Vagina (tissue), 2 donors: ENCODE measurements at regions not wholly inside any gene's neighbourhood (a gene's known extent, or its start where the extent isn't known, plus 50 kb on each side); places are given as distances from the start of the nearest gene placed in this dataset.

Experiments used
- DNase-seq, 2 donors: peaks; one replicate each; pipeline ENCODE4 v3.0.0-alpha.2; 2017; ENCODE audit errors: extremely low spot score in 2 of 2
- H3K27ac ChIP-seq: fragments of 200-600 bp; sonication (generic); one replicate; pipeline ENCODE4 v1.5.1; 2019
- H3K27me3 ChIP-seq: fragments of 200-600 bp; sonication (generic); one replicate; pipeline ENCODE4 v1.5.1; 2019
- H3K36me3 ChIP-seq, 2 donors: fragments of 200-600 bp; sonication (generic); one replicate each; pipeline ENCODE4 v1.5.1; 2017 to 2019
- H3K4me1 ChIP-seq: fragments of 200-600 bp; sonication (generic); one replicate; pipeline ENCODE4 v1.5.1; 2019
- H3K4me3 ChIP-seq, 2 donors: fragments of 200-600 bp; sonication (generic); 1 replicate in 1 of 2; 2 replicates in 1 of 2; pipeline ENCODE4 v1.5.1; 2016 to 2019
- H3K9me3 ChIP-seq: fragments of 200-600 bp; sonication (generic); one replicate; pipeline ENCODE4 v1.5.1; 2019
- POLR2A ChIP-seq, 2 donors: fragments of 450-650 bp; IDR thresholded peaks; one replicate each; pipeline ENCODE4 v1.6.1; 2017; ENCODE audit warnings: antibody characterized with exemption in 2 of 2, mild to moderate bottlenecking in 2 of 2, moderate library complexity in 2 of 2
- POLR2AphosphoS5 ChIP-seq, 2 donors: sonication (generic); formaldehyde crosslinking; IDR thresholded peaks; one replicate each; pipeline ENCODE4 v1.9.0; 2017; ENCODE audit warnings: antibody characterized with exemption in 2 of 2, mild to moderate bottlenecking in 2 of 2, low read depth in 1 of 2; ENCODE audit not compliant: insufficient read depth in 1 of 2
- intact Hi-C: fragments of 100-400 bp; cut with DNase I; formaldehyde crosslinking; loops from one replicate; pipeline ENCODE4 v1.15.1; 2023
- TF ChIP-seq, protein P1 (sequence below), 3 experiments: fragments of 450-650 bp in 2 of 3; fragments of 200-600 bp in 1 of 3; sonication (generic) in 1 of 3; IDR thresholded peaks; one replicate each; pipeline ENCODE4 v1.5.1; 2017 to 2019; ENCODE audit warnings: antibody characterized with exemption in 3 of 3, mild to moderate bottlenecking in 2 of 3, moderate library complexity in 2 of 3

DNA sequence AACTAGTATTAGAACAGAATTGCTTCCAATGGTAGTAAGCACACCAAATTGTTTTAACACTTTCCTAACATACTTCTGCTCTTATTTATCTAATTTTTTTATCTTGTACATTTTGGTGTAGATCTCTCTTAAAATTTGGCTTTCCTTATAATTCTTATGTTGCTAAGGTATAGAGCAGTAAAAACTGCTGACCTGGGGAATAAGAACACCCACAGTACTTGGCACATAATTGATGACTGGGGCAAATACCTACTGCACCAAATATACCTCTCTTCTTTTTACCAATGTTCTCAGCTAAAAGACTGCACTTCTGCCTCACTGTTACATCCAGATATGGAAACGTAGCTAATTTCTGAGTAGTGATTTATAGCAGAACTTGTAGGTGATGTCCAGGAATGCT, 642.2 kb downstream of the LIG4 start:
- Histone ChIP-seq H3K27me3 (no peaks in the 10 kb centered on the region), H3K4me1 (no peaks in the 10 kb centered on the region), H3K36me3 (no peaks in the 10 kb centered on the region), H3K27ac (no peak overlapping the region), H3K9me3 (no peaks in the 10 kb centered on the region), H3K4me3 (no peak overlapping the region)
- DNase-seq: no peak
- intact Hi-C loops: no loop called here
- TF ChIP-seq POLR2A (IDR thresholded peaks at IDR 0.05): no peak

DNA sequence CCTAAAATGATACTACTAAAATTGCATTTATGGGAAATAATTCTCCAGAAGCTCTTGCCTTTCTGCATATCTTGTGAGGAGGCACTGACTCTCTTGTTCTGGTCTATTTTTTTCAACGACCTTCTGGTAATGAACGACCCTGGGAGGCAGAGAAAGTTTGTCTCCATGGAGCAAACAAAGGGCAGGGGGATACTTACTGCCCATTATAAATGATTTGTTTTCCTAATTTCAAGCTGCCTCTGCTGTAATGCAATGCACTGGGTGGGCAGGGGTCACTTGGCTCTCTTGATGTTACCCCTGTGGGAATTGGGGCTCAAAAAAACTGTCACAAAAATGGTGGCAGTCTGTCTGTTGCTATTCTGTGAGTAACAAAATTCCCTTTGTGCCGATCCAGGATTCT, 643.2 kb downstream of the LIG4 start:
- Histone ChIP-seq H3K4me1 (no peaks in the 10 kb centered on the region), H3K36me3 (no peaks in the 10 kb centered on the region), H3K9me3 (no peaks in the 10 kb centered on the region), H3K4me3 (no peak overlapping the region), H3K27me3 (no peaks in the 10 kb centered on the region), H3K27ac (no peak overlapping the region)
- intact Hi-C loops: no loop called here
- TF ChIP-seq POLR2AphosphoS5 (IDR thresholded peaks at IDR 0.05; ENCODE audit: insufficient read depth in 1 of 2, low read depth in 1 of 2): no peak
- TF ChIP-seq, protein P1, sequence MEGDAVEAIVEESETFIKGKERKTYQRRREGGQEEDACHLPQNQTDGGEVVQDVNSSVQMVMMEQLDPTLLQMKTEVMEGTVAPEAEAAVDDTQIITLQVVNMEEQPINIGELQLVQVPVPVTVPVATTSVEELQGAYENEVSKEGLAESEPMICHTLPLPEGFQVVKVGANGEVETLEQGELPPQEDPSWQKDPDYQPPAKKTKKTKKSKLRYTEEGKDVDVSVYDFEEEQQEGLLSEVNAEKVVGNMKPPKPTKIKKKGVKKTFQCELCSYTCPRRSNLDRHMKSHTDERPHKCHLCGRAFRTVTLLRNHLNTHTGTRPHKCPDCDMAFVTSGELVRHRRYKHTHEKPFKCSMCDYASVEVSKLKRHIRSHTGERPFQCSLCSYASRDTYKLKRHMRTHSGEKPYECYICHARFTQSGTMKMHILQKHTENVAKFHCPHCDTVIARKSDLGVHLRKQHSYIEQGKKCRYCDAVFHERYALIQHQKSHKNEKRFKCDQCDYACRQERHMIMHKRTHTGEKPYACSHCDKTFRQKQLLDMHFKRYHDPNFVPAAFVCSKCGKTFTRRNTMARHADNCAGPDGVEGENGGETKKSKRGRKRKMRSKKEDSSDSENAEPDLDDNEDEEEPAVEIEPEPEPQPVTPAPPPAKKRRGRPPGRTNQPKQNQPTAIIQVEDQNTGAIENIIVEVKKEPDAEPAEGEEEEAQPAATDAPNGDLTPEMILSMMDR (IDR thresholded peaks at IDR 0.05): no peak
- TF ChIP-seq POLR2A (IDR thresholded peaks at IDR 0.05): no peak
- DNase-seq: no peak

DNA sequence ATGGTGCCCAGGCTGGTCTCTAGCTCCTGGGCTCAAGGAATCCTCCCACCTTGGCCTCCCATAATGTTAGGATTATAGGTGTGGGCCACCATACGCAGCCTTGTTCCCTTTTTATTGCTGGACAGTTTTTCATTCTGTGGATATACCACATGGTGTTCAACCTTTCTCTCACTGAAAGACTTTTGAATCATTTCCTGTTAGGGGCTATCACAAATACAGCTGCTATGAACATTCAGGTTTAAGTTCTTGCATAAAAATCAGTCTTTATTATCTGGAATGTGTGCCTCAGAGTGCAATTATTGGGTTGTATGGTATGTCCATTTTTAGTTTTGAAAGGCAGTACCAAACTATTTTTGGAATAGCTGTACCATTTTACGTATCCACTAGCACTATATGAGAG, 647.2 kb downstream of the LIG4 start:
- no peak for DNase-seq
- no peak overlapping the region for H3K27ac ChIP-seq
- intact Hi-C loops: no loop called here
- no peaks in the 10 kb centered on the region for H3K9me3 ChIP-seq
- no peaks in the 10 kb centered on the region for H3K36me3 ChIP-seq
- peaks cover 6% of the 10 kb centered on the region for H3K4me1 ChIP-seq
- H3K4me3 ChIP-seq: no peak overlapping the region
- TF ChIP-seq, protein P1 (IDR thresholded peaks at IDR 0.05): no peak
- TF ChIP-seq POLR2AphosphoS5 (IDR thresholded peaks at IDR 0.05; ENCODE audit: insufficient read depth in 1 of 2, low read depth in 1 of 2): no peak
- TF ChIP-seq POLR2A (IDR thresholded peaks at IDR 0.05): no peak
- no peaks in the 10 kb centered on the region for H3K27me3 ChIP-seq

DNA sequence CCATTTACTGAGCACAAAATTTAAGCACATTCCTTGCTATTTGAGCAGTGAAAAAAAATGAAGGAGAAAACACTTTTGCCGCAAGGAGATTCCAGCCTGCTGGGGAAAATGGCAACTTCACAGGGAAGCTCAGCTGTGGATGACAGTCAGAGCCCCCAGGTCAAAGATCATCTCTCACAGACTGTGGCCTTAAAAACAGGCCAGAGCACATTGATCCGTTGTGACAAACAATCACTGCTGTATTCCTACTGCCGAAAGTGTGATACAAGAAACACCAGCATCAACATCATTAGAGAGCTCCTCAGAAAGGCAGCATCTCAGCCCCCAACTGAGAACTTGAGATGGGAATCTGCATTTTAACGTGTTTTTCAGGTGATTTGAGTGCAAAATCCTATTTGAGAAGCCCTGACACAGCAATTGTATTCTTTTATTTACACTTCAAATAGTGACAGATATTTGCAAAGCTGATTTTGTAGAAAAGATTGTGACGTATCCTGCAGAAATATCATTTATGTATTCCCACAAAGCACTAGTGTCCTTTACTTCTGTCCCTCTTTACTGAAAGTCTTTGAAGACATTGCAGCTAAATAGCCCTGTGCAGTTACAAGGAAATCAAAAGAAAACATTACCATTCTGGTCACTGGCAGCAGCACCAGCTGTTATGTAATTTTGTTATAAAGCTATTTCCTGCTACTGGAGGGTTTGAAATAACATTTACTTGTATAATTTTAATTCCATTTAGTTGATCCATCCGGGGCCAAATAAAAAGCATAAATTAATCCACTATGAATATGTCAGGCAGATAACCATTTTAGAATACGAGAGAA, 652.0 kb downstream of the LIG4 start:
- Histone ChIP-seq H3K27ac (no peak overlapping the region), H3K4me3 (no peak overlapping the region), H3K4me1 (peaks cover 7% of the 10 kb centered on the region), H3K27me3 (no peaks in the 10 kb centered on the region), H3K9me3 (no peaks in the 10 kb centered on the region), H3K36me3 (no peaks in the 10 kb centered on the region)
- DNase-seq: no peak
- intact Hi-C loops: no loop called here
- TF ChIP-seq, protein P1 (IDR thresholded peaks at IDR 0.05): no peak
- no peak for TF ChIP-seq POLR2A (IDR thresholded peaks at IDR 0.05)
- no peak for TF ChIP-seq POLR2AphosphoS5 (IDR thresholded peaks at IDR 0.05; ENCODE audit: insufficient read depth in 1 of 2, low read depth in 1 of 2)

DNA sequence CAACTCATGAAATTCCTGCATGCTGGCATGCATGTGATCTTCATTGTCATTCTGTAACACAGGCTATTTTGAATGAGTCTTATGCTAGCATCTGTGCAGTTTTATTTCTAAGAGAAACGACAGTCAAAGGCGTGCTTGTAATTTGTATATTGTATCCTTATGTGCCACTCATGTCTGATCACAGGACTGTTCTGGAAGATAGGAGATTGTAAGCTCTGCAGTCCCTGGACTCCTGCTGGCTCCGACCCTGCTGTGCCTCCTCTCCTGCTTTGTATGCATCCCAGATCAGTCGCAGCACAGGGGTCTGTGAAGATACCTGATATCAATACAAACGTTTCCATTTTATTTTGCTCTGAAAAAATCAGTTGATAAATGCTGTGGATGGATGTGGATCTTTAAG, 653.1 kb downstream of the LIG4 start:
- intact Hi-C loops: no loop called here
- Histone ChIP-seq H3K4me3 (no peak overlapping the region), H3K27ac (no peak overlapping the region), H3K27me3 (no peaks in the 10 kb centered on the region), H3K9me3 (no peaks in the 10 kb centered on the region), H3K36me3 (no peaks in the 10 kb centered on the region), H3K4me1 (peaks cover 7% of the 10 kb centered on the region)
- no peak for TF ChIP-seq POLR2AphosphoS5 (IDR thresholded peaks at IDR 0.05; ENCODE audit: insufficient read depth in 1 of 2, low read depth in 1 of 2)
- no peak for TF ChIP-seq POLR2A (IDR thresholded peaks at IDR 0.05)
- TF ChIP-seq, protein P1 (IDR thresholded peaks at IDR 0.05): no peak
- DNase-seq: no peak
